ENCODE measurements at regions not wholly inside any gene's neighbourhood (a gene's known extent, or its start where the extent isn't known, plus 50 kb on each side); places are given as distances from the start of the nearest gene placed in this dataset.
"Not testable (repeated sequence)": the region's sequence is repeated elsewhere in the genome, so short reads cannot be mapped to it uniquely, and the experiment has no call there.

GRCh38 chr16:88128556-88128955, 177.3 kb downstream of the BANP start:
- no peak for DNase-seq

DNA sequence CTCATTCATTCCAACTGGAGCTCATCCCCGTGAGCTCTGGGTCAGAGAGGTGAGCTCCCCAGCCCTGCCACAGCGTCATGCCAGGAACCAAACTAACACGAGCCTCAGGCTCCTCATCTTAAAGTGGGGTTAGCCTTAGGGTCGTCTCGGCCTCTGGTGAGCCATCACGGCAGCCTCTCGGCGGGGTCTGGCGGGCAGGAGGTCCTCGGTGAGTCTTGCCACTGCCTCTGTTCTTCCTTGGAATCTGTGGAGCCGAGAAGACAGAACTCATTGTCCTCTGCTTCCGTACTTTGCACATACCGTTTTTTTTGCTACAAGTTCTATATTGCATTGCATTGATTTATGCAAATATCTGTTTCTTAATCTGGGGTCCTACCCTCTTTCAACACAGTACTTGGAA, 177.9 kb downstream of the BANP start:
- not testable (repeated sequence) for DNase-seq

GRCh38 chr16:88130016-88130415, 178.8 kb downstream of the BANP start:
- DNase-seq = no peak

DNA sequence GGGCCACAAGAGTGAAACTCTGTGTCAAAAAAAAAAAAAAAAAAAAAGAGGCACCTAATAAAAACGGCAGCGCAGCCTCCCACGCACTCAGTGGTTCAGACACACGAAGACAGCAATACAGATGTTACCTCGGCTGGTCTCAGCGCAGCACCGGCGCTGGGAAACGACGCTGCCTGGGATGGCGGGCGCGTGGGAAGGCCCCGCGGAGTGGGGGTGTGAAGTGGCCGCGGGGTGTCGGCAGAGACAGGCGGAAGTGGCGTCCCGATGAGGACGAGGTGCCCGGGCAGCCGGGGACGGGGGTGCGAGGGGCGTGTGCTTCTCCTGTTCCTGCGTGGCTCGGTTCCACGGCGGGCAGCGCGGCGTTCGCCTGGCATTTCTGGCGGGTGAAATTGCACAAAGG, 179.4 kb downstream of the BANP start:
- DNase-seq = no peak

GRCh38 chr16:88131256-88131655, 180.0 kb downstream of the BANP start:
- no peak for DNase-seq

DNA sequence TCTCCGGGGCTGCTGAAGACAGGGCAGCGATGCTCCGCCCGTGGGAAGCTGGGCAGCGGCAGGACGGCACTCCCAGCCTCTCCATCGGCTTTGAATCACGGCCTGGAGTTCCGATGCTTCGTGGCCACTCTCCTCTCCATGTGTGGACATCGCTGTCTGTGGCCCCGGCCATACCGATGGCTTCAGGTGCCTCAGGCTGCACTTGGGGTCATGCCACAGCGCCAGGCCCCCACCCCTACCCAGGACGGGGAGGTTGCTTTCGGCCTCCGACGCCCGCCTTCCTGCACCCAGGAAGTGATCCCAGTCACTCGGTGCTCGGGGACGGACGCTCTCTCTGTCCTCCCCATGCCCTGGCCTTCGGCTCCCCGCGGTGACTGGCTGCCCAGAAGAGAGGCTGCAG, 180.7 kb downstream of the BANP start:
- DNase-seq = no peak

GRCh38 chr16:88132836-88133506, 181.7 kb downstream of the BANP start:
- no peak for DNase-seq

- DNase-seq = no peak
Measured at GRCh38 chr16:88133507-88133843, 182.2 kb downstream of the BANP start.

- DNase-seq = not testable (repeated sequence)
Measured at GRCh38 chr16:88134172-88134898, 183.1 kb downstream of the BANP start.

DNA sequence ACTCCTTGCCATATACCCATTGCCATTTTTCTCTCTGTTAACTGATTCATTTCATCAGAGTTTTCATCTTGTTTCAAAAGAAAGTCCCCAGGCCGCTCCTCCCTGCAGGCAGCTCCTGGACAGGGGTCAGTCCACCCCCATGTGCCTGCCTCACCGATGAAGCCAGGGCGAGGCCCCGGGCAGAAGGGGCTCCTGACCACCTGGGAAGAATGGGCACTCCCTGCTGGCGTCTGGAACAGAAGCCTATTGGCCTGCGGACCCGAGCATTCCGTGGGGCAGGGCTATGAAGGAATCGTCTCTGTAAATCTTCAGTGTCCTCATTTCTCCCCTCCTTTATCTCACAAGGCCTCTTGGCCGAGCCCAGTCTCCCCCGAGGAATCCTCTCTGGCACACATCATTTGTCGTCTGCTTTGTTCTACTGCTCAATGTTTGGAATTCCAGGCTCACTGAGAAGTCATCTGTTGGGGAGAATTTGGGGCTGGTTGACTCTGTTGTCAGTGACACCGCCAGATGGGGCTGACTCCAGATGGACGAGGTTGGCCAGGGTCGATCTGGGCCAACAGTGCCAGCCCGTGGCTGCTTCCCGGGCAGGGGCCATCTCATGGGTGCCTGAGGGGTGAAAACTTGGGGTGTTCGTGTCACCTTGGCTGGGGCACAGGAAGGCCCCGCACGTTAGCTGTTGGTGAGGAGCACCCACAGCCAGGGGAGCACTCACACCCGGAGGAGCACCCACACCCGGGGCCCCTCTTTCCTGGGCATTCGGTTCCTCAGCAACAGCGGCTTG, 183.9 kb downstream of the BANP start:
- not testable (repeated sequence) for DNase-seq

- not testable (repeated sequence) for DNase-seq
Measured at GRCh38 chr16:88136211-88136713, 185.0 kb downstream of the BANP start.

DNA sequence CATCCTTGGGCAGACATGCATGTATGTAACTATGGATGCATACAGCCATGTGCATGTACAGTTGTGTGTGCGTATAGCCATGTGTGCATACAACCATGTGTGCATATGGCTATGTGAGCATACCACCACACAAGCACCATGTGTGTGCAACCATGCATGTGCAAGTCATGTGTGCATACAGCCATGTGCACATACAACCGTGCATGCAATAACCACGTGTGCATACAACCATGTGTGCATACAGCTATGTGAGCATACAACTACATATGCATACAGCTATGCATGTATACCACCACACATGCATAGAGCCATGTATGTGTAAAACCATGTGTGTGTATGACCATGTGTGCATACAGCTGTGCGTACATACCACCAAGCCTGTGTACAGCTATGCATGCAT, 185.7 kb downstream of the BANP start:
- DNase-seq = not testable (repeated sequence)

DNA sequence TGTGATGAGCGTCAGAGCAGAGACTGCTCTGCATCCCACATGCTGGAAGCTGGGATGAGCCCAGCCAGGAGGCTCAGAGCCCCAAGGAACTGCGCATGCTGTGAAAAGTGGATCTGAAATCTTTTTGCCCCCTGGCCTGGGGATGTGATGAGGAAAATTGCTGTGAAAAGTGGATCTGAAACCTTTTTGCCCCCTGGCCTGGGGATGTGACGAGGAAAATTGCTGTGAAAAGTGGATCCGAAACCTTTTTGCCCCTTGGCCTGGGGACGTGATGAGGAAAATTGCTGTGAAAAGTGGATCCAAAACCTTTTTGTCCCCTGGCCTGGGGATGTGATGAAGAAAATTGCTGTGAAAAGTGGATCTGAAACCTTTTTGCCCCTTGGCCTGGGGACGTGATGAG, 187.9 kb downstream of the BANP start:
- not testable (repeated sequence) for DNase-seq

DNA sequence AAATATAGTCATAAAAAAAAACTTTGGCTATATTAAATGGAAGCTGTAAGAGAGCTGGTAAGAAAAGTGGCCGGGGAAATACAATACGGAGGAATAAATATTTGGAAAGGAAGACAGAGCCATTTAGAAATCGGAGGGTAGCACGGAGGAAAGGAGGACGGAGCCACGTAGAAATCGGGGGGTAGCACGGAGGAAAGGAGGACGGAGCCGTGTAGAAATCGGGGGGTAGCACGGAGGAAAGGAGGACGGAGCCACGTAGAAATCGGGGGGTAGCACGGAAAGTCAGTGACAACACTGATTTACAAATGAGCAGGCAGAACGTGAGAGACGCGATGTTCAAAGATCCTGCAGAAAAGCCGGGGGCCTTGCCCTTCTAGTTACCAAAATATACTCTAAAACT, 189.0 kb downstream of the BANP start:
- not testable (repeated sequence) for DNase-seq

DNA sequence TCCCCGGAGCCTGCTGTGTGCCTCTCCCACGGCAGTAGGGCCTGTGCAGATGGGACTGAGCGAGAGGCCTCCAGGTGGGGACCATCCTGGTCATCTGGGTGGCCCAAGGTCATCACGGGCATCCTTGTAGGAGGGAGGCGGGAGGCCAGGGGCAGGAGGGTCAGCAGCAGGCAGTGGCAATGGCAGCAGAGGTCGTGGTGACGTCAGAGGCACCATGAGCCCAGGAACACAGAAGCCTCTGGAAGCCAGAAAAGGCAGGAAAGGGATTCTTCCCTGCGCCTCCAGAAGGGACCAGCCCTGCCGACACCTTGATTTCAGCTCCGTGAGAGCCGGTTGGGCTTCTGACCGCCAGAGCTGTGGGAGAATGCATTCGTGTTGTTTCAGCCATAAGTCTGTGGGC, 190.3 kb downstream of the BANP start:
- no peak for DNase-seq

DNA sequence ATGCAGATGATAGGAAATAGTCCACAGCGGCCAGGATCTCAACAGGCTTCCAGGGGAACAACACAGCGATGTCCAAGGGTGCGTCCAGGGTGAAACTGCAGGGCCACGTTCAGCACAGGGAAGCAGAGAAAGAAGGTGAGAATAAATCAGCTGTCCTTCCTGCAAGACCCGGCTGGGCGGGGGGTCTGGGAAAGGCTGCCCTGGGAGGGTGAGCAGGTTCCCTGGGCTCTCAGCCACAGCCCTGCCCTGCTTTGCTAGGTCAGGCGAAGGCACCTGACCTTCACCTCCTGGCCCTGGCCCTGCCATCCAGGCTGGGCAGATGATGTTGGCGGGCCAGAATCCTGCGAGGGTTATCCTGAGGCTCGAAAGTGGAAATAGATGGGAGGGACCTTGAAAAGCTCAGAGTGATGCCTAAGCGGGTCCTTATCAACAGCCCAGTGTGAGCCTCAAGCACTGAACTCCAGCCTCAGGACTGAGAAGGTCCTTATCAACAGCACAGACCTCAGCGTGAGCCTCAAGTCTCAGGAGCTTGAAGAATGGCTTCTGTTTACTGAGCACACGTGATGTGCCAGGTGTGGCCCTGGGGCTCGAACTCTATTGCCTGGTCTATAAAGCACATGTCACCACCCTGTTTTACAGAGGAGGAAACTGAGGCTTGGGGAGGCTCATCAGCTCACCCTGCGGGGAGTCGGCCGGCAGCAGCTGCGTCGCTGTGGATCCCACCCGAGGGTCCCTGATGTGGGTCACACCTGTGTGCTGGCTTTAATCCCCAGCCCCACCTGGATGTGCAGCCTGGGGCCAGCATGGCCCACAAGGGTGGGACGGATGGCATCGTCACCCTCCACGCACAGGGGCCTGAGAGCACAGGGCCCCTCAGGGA, 191.1 kb downstream of the BANP start:
- not testable (repeated sequence) for DNase-seq

GRCh38 chr16:88143122-88144027, 192.1 kb downstream of the BANP start:
- DNase-seq = not testable (repeated sequence)

GRCh38 chr16:88144028-88144511, 192.8 kb downstream of the BANP start:
- no peak for DNase-seq

DNA sequence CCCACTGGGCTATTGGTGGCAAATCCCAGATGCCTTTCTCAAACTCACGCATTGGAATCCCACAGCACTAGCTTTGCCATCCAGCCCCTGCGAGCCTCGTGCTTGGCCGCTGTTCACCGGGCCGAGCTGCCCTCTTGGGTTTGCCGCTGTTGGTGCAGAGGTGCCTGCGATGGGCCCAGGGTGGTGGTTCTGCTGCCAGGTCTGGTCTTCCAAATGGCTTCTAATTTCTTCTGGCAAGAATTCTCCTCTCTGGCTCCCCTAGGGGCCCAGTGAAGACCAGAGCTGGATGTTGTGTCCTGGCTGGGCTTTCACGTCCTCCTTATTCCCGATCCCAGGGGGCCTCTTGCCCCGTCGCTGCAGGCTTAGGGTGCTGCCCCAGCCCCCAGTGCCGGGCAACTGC, 194.1 kb downstream of the BANP start:
- DNase-seq = not testable (repeated sequence)

GRCh38 chr16:88145824-88146405, 194.7 kb downstream of the BANP start:
- DNase-seq = not testable (repeated sequence)

GRCh38 chr16:88148078-88148477, 196.8 kb downstream of the BANP start:
- DNase-seq = not testable (repeated sequence)
